NT2/D1 (cell line): ENCODE measurements at regions not wholly inside any gene's neighbourhood (a gene's known extent, or its start where the extent isn't known, plus 50 kb on each side); places are given as distances from the start of the nearest gene placed in this dataset.

Experiments used
- SUZ12 ChIP-seq: IDR thresholded peaks from 2 replicates; pipeline ENCODE4 v1.6.1; 2011; ENCODE audit not compliant: insufficient read length, insufficient read depth; ENCODE audit errors: extremely low read depth
- ZNF274 ChIP-seq: IDR thresholded peaks from 2 replicates; pipeline ENCODE4 v1.6.1; 2011; ENCODE audit warnings: mild to moderate bottlenecking, low read depth, low read length

GRCh38 chr13:38440666-38441065, 91.0 kb downstream of the UFM1 start:
- TF ChIP-seq ZNF274 (no peak), SUZ12 (no peak)
